Neural cell (in vitro differentiated cells): ENCODE measurements at regions not wholly inside any gene's neighbourhood (a gene's known extent, or its start where the extent isn't known, plus 50 kb on each side); places are given as distances from the start of the nearest gene placed in this dataset.

Source experiments
- H2AFZ ChIP-seq: fragments of 200-600, 300-800 bp; sonication (generic), shearing (Covaris generic); 2 replicates; pipeline ENCODE4 v1.6.0; 2014; ENCODE audit warnings: low read depth, mild to moderate bottlenecking, antibody characterized with exemption, low read length, moderate library complexity
- H3F3A ChIP-seq: fragments of 200-600 bp; shearing (Covaris generic); 2 replicates; pipeline ENCODE4 v1.6.1; 2016; ENCODE audit warnings: mild to moderate bottlenecking, moderate library complexity, mixed read lengths, antibody characterized with exemption, low read length; ENCODE audit not compliant: insufficient read depth, poor library complexity, severe bottlenecking
- H3K27ac ChIP-seq: fragments of 200-600, 300-800 bp; sonication (generic), shearing (Covaris generic); 2 replicates; pipeline ENCODE4 v1.5.1; 2014; ENCODE audit warnings: mild to moderate bottlenecking, low read length, moderate library complexity
- H3K27me3 ChIP-seq: fragments of 300-800, 200-600 bp; sonication (generic), shearing (Covaris generic); 2 replicates; pipeline ENCODE4 v1.6.0; 2014; ENCODE audit warnings: mild to moderate bottlenecking, low read depth, low read length, moderate library complexity; ENCODE audit not compliant: insufficient read depth
- H3K36me3 ChIP-seq: fragments of 300-800, 200-600 bp; sonication (generic), shearing (Covaris generic); 2 replicates; pipeline ENCODE4 v1.5.1; 2014; ENCODE audit warnings: mild to moderate bottlenecking, antibody characterized with exemption, low read length, moderate library complexity; ENCODE audit not compliant: insufficient read depth
- H3K4me2 ChIP-seq: fragments of 300-800, 200-600 bp; sonication (generic), shearing (Covaris generic); 2 replicates; pipeline ENCODE4 v1.6.0; 2014; ENCODE audit warnings: mild to moderate bottlenecking, low read length
- H3K4me3 ChIP-seq: fragments of 300-800, 200-600 bp; sonication (generic), shearing (Covaris generic); 2 replicates; pipeline ENCODE4 v1.5.1; 2014; ENCODE audit warnings: mild to moderate bottlenecking, low read length, moderate library complexity
- H3K79me2 ChIP-seq: fragments of 200-600 bp; shearing (Covaris generic); replicated peaks from 2 replicates; pipeline ENCODE4 v1.6.0; 2014; ENCODE audit warnings: mild to moderate bottlenecking, low read length, moderate library complexity; ENCODE audit not compliant: insufficient read depth
- H3K9ac ChIP-seq: fragments of 300-800, 200-600 bp; sonication (generic), shearing (Covaris generic); 2 replicates; pipeline ENCODE4 v1.6.1; 2016; ENCODE audit warnings: mild to moderate bottlenecking, low read length, mixed read lengths
- H3K9me2 ChIP-seq: fragments of 200-600 bp; shearing (Covaris generic); 2 replicates; pipeline ENCODE4 v1.6.1; 2016; ENCODE audit warnings: mild to moderate bottlenecking, low read length, mixed read lengths; ENCODE audit not compliant: insufficient read depth
- H3K9me3 ChIP-seq: fragments of 200-600, 300-800 bp; sonication (generic), shearing (Covaris generic); 2 replicates; pipeline ENCODE4 v1.6.1; 2016; ENCODE audit warnings: mild to moderate bottlenecking, mixed run types, low read length, moderate library complexity, mixed read lengths
- H4K20me1 ChIP-seq: fragments of 200-600 bp; shearing (Covaris generic); 2 replicates; pipeline ENCODE4 v1.6.1; 2016; ENCODE audit warnings: mild to moderate bottlenecking, mixed run types; ENCODE audit not compliant: insufficient read depth
- EP300 ChIP-seq: fragments of 450-650 bp; conservative IDR thresholded peaks from 2 replicates; pipeline ENCODE4 v1.6.1; 2014; ENCODE audit warnings: antibody characterized with exemption, mild to moderate bottlenecking, moderate library complexity; ENCODE audit not compliant: poor library complexity, severe bottlenecking
- EZH2 ChIP-seq: fragments of 200-600, 300-800 bp; shearing (Covaris generic), sonication (generic); IDR thresholded peaks from 2 replicates; pipeline ENCODE4 v1.6.1; 2014; ENCODE audit warnings: antibody characterized with exemption, low read length, borderline replicate concordance, mild to moderate bottlenecking; ENCODE audit not compliant: insufficient read depth, poor library complexity, severe bottlenecking
- MXI1 ChIP-seq: fragments of 450-650 bp; conservative IDR thresholded peaks from 2 replicates; pipeline ENCODE4 v1.6.1; 2014; ENCODE audit warnings: antibody characterized with exemption, mild to moderate bottlenecking; ENCODE audit not compliant: poor library complexity, severe bottlenecking
- POLR2AphosphoS5 ChIP-seq: IDR thresholded peaks from 2 replicates; pipeline ENCODE4 v1.6.1; 2012
- RAD21 ChIP-seq: fragments of 450-650 bp; conservative IDR thresholded peaks from 2 replicates; pipeline ENCODE4 v1.6.1; 2014; ENCODE audit warnings: antibody characterized with exemption, mild to moderate bottlenecking, moderate library complexity
- SMC3 ChIP-seq: fragments of 450-650 bp; conservative IDR thresholded peaks from 2 replicates; pipeline ENCODE4 v1.6.1; 2014; ENCODE audit warnings: antibody characterized with exemption, mild to moderate bottlenecking, moderate library complexity; ENCODE audit not compliant: poor library complexity
- TAF1 ChIP-seq: IDR thresholded peaks from 2 replicates; pipeline ENCODE4 v1.6.1; 2012; ENCODE audit warnings: low read depth
- TF ChIP-seq, protein P1 (sequence below): fragments of 450-650 bp; IDR thresholded peaks from 2 replicates; pipeline ENCODE4 v1.5.1; 2014; ENCODE audit warnings: antibody characterized with exemption, mild to moderate bottlenecking, moderate library complexity; ENCODE audit not compliant: poor library complexity, severe bottlenecking
- TF ChIP-seq, protein P2 (sequence below): IDR thresholded peaks from 2 replicates; pipeline ENCODE4 v1.6.1; 2012; ENCODE audit warnings: borderline replicate concordance

DNA sequence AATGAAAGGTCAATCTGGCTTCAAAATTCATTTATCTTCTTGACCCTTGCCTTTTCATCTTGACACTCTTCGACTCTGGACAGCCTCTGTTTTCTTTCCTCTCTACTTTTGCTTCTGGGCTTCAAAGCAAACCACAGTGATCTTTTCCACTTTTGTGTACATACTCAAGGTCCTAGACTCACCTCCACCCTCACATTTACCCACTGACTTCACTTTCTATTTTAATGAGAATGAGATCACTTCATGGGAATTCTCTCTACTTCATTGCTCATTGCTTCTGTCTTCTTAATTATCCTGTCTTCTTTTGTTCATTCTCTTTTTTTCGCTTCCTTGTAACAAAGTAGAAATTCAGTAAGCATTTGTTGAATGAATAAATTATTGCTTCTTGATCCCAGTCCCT, 330.1 kb upstream of the HAND2 start:
- H3K79me2 ChIP-seq = no peaks in the 10 kb centered on the region
- H3K4me2 ChIP-seq = no peak overlapping the region
- no peak overlapping the region for H3K27ac ChIP-seq
- H3K27me3 ChIP-seq = no peaks in the 10 kb centered on the region
- no peaks in the 10 kb centered on the region for H4K20me1 ChIP-seq
- H3K36me3 ChIP-seq = no peaks in the 10 kb centered on the region
- TF ChIP-seq, protein P1, sequence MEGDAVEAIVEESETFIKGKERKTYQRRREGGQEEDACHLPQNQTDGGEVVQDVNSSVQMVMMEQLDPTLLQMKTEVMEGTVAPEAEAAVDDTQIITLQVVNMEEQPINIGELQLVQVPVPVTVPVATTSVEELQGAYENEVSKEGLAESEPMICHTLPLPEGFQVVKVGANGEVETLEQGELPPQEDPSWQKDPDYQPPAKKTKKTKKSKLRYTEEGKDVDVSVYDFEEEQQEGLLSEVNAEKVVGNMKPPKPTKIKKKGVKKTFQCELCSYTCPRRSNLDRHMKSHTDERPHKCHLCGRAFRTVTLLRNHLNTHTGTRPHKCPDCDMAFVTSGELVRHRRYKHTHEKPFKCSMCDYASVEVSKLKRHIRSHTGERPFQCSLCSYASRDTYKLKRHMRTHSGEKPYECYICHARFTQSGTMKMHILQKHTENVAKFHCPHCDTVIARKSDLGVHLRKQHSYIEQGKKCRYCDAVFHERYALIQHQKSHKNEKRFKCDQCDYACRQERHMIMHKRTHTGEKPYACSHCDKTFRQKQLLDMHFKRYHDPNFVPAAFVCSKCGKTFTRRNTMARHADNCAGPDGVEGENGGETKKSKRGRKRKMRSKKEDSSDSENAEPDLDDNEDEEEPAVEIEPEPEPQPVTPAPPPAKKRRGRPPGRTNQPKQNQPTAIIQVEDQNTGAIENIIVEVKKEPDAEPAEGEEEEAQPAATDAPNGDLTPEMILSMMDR = no peak
- no peak for TF ChIP-seq SMC3
- no peak for TF ChIP-seq POLR2AphosphoS5
- TF ChIP-seq MXI1 = no peak
- no peak for TF ChIP-seq EZH2
- no peak for TF ChIP-seq TAF1
- TF ChIP-seq, protein P2, sequence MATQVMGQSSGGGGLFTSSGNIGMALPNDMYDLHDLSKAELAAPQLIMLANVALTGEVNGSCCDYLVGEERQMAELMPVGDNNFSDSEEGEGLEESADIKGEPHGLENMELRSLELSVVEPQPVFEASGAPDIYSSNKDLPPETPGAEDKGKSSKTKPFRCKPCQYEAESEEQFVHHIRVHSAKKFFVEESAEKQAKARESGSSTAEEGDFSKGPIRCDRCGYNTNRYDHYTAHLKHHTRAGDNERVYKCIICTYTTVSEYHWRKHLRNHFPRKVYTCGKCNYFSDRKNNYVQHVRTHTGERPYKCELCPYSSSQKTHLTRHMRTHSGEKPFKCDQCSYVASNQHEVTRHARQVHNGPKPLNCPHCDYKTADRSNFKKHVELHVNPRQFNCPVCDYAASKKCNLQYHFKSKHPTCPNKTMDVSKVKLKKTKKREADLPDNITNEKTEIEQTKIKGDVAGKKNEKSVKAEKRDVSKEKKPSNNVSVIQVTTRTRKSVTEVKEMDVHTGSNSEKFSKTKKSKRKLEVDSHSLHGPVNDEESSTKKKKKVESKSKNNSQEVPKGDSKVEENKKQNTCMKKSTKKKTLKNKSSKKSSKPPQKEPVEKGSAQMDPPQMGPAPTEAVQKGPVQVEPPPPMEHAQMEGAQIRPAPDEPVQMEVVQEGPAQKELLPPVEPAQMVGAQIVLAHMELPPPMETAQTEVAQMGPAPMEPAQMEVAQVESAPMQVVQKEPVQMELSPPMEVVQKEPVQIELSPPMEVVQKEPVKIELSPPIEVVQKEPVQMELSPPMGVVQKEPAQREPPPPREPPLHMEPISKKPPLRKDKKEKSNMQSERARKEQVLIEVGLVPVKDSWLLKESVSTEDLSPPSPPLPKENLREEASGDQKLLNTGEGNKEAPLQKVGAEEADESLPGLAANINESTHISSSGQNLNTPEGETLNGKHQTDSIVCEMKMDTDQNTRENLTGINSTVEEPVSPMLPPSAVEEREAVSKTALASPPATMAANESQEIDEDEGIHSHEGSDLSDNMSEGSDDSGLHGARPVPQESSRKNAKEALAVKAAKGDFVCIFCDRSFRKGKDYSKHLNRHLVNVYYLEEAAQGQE = no peak
- TF ChIP-seq RAD21 = no peak
- no peak for TF ChIP-seq EP300
- no peaks in the 10 kb centered on the region for H3F3A ChIP-seq
- H2AFZ ChIP-seq = no peak overlapping the region
- H3K9ac ChIP-seq = no peak overlapping the region
- no peaks in the 10 kb centered on the region for H3K9me2 ChIP-seq
- peaks cover 6% of the 10 kb centered on the region for H3K9me3 ChIP-seq
- H3K4me3 ChIP-seq = no peak overlapping the region

DNA sequence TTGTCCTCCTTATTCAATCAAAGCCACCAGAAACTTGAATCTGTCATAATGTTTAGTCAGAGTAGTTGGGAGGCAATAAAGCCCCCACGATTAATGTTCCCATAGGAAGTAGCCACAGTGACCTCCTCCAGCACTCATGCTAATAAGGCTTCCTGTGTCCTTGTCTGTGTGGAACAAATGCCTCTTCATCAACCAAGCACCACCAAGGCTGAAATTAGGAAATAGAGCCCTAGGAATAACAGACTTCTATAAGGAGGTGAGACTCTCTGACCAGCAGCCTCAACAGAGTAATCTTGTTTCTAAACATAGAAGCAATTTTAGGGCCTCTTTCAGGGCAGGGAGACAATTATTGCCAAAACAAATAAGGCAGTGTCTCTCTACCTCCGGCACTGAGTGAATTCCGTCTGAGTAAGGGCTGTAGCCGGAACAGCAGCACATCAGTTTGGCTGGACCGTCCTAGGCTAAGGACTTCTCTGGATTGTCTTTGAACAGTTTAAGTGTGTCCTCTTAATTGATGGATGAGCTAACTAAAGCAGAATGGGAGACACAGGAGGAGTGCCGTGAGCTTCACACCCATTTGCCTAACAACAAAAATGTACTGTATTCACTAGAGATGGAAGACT, 329.2 kb upstream of the HAND2 start:
- no peaks in the 10 kb centered on the region for H3K27me3 ChIP-seq
- no peaks in the 10 kb centered on the region for H3K36me3 ChIP-seq
- H3K9me3 ChIP-seq = peaks cover 3% of the 10 kb centered on the region
- H3K27ac ChIP-seq = no peak overlapping the region
- H3K4me3 ChIP-seq = no peak overlapping the region
- H3K79me2 ChIP-seq = no peaks in the 10 kb centered on the region
- H4K20me1 ChIP-seq = no peaks in the 10 kb centered on the region
- H3K4me2 ChIP-seq = no peak overlapping the region
- no peak overlapping the region for H3K9ac ChIP-seq
- TF ChIP-seq, protein P2 = no peak
- TF ChIP-seq EP300 (no peak), TAF1 (no peak), MXI1 (no peak), EZH2 (no peak), RAD21 (no peak), SMC3 (no peak)
- no peaks in the 10 kb centered on the region for H3F3A ChIP-seq
- no peak overlapping the region for H2AFZ ChIP-seq
- no peaks in the 10 kb centered on the region for H3K9me2 ChIP-seq
